ENCODE measurements at regions not wholly inside any gene's neighbourhood (a gene's known extent, or its start where the extent isn't known, plus 50 kb on each side); places are given as distances from the start of the nearest gene placed in this dataset.

DNA sequence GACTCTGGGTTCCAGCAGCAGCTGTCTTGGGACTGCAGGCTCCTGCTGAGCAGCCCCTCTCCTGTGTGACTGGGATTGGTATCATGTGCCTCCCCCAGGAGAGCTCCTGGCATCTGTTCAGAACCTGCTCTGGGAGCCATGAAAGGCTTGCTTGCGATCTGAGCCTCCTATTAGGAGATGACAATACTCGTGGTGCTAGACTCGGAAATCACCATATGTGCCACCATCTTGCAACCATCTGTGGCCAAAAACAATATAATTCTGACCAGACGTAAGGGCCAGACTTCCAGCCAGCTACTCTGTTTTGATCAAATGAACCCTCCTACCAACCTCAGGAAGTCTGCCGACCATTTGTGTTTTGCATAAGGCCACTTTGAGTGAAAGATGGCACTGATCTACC is 484.7 kb downstream of the IRS2 start:
- 91% methylated on average over 5 of the region's 5 CpGs for WGBS (ENCODE audit: insufficient coverage)
- Histone ChIP-seq H3K27ac (ENCODE audit: low read depth in 1 of 2, low read length in 2 of 2) (no peak overlapping the region), H3K27me3 (ENCODE audit: control insufficient read depth in 2 of 2, insufficient read depth in 2 of 2, low read length in 2 of 2) (peaks cover 0 to 2% of the 10 kb centered on the region in 2 donors), H2AFZ (ENCODE audit: insufficient read depth, low read depth, low read length, poor library complexity, severe bottlenecking) (no peak overlapping the region), H3K36me3 (replicated peaks in 1 of 2; ENCODE audit: control insufficient read depth in 1 of 2, insufficient read depth in 2 of 2, low read length in 2 of 2) (no peaks in the 10 kb centered on the region), H3K9ac (ENCODE audit: insufficient read depth, low read length, poor library complexity, severe bottlenecking) (no peak overlapping the region), H4K20me1 (ENCODE audit: insufficient read depth, low read length) (no peaks in the 10 kb centered on the region), H3K4me1 (ENCODE audit: control insufficient read depth in 1 of 2, insufficient read depth in 2 of 2, low read length in 2 of 2) (no peaks in the 10 kb centered on the region), H3K79me2 (ENCODE audit: insufficient read depth, low read length) (no peaks in the 10 kb centered on the region), H3K4me2 (replicated peaks; ENCODE audit: extremely low read depth, low read length, poor library complexity, severe bottlenecking) (no peak overlapping the region), H3K4me3 (replicated peaks in 1 of 3; ENCODE audit: low read depth in 2 of 3, low read length in 3 of 3) (no peak overlapping the region), H3K9me3 (replicated peaks in 1 of 2; ENCODE audit: control insufficient read depth in 1 of 2, insufficient read depth in 1 of 2, low read length in 2 of 2) (no peaks in the 10 kb centered on the region)
- peaks cover 0 to 2% (median 0%) of the 10 kb centered on the region in 7 donors for H3K9me3 Mint-ChIP-seq
- TF ChIP-seq, protein P1, sequence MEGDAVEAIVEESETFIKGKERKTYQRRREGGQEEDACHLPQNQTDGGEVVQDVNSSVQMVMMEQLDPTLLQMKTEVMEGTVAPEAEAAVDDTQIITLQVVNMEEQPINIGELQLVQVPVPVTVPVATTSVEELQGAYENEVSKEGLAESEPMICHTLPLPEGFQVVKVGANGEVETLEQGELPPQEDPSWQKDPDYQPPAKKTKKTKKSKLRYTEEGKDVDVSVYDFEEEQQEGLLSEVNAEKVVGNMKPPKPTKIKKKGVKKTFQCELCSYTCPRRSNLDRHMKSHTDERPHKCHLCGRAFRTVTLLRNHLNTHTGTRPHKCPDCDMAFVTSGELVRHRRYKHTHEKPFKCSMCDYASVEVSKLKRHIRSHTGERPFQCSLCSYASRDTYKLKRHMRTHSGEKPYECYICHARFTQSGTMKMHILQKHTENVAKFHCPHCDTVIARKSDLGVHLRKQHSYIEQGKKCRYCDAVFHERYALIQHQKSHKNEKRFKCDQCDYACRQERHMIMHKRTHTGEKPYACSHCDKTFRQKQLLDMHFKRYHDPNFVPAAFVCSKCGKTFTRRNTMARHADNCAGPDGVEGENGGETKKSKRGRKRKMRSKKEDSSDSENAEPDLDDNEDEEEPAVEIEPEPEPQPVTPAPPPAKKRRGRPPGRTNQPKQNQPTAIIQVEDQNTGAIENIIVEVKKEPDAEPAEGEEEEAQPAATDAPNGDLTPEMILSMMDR (IDR thresholded peaks at IDR 0.05): no peak
- no peak overlapping the region for H3K4me3 Mint-ChIP-seq
- H3K27ac Mint-ChIP-seq: peak overlapping the region in 1 of 7 donors; percentile 10
- DNase-seq: no peak
- no peaks in the 10 kb centered on the region for H3K36me3 Mint-ChIP-seq
- H3K27me3 Mint-ChIP-seq (ENCODE audit: low read depth in 3 of 3): peaks cover 0 to 6% (median 3%) of the 10 kb centered on the region in 3 donors
- no peaks in the 10 kb centered on the region for H3K4me1 Mint-ChIP-seq
- intact Hi-C loops (cut with micrococcal nuclease): no loop called here

DNA sequence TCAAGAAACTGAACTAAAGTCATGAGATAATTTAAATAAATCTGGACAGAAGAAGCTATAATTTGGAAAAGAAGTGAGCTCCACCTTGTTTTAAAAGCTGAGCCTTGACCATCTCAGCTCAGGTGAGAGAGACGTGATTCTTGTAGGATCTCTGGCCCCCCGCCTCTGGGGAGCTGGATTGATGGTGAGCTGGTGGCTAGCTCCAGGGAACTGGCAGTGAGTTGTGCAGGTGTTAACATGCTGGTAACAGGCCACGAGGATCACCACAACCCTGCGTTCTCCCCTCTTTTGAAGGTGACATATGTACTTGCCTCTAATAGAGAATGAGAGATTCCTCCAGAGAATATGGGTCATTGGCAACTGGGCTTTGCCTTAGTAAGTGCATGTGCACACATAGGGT is 485.1 kb downstream of the IRS2 start:
- no peak overlapping the region for H2AFZ ChIP-seq (ENCODE audit: insufficient read depth, low read depth, low read length, poor library complexity, severe bottlenecking)
- 92% methylated on average over 4 of the region's 4 CpGs for WGBS (ENCODE audit: insufficient coverage)
- H3K27me3 Mint-ChIP-seq (ENCODE audit: low read depth in 3 of 3): peaks cover 0 to 6% (median 3%) of the 10 kb centered on the region in 3 donors
- no peak overlapping the region for H3K9ac ChIP-seq (ENCODE audit: insufficient read depth, low read length, poor library complexity, severe bottlenecking)
- intact Hi-C loops (cut with micrococcal nuclease): no loop called here
- H3K4me3 Mint-ChIP-seq: no peak overlapping the region
- no peaks in the 10 kb centered on the region for H3K36me3 Mint-ChIP-seq
- H3K9me3 ChIP-seq (replicated peaks in 1 of 2; ENCODE audit: control insufficient read depth in 1 of 2, insufficient read depth in 1 of 2, low read length in 2 of 2): no peaks in the 10 kb centered on the region
- peaks cover 0 to 2% of the 10 kb centered on the region in 2 donors for H3K27me3 ChIP-seq (ENCODE audit: control insufficient read depth in 2 of 2, insufficient read depth in 2 of 2, low read length in 2 of 2)
- H3K27ac Mint-ChIP-seq: no peak overlapping the region
- no peak overlapping the region for H3K4me2 ChIP-seq (replicated peaks; ENCODE audit: extremely low read depth, low read length, poor library complexity, severe bottlenecking)
- no peaks in the 10 kb centered on the region for H4K20me1 ChIP-seq (ENCODE audit: insufficient read depth, low read length)
- no peaks in the 10 kb centered on the region for H3K36me3 ChIP-seq (replicated peaks in 1 of 2; ENCODE audit: control insufficient read depth in 1 of 2, insufficient read depth in 2 of 2, low read length in 2 of 2)
- H3K4me3 ChIP-seq (replicated peaks in 1 of 3; ENCODE audit: low read depth in 2 of 3, low read length in 3 of 3): no peak overlapping the region
- H3K4me1 ChIP-seq (ENCODE audit: control insufficient read depth in 1 of 2, insufficient read depth in 2 of 2, low read length in 2 of 2): no peaks in the 10 kb centered on the region
- DNase-seq: no peak
- H3K4me1 Mint-ChIP-seq: no peaks in the 10 kb centered on the region
- TF ChIP-seq, protein P1 (IDR thresholded peaks at IDR 0.05): no peak
- H3K79me2 ChIP-seq (ENCODE audit: insufficient read depth, low read length): no peaks in the 10 kb centered on the region
- no peak overlapping the region for H3K27ac ChIP-seq (ENCODE audit: low read depth in 1 of 2, low read length in 2 of 2)
- H3K9me3 Mint-ChIP-seq: peaks cover 0 to 2% (median 0%) of the 10 kb centered on the region in 7 donors

Data from CD14-positive monocyte (primary cell).